ENCODE measurements at regions not wholly inside any gene's neighbourhood (a gene's known extent, or its start where the extent isn't known, plus 50 kb on each side); places are given as distances from the start of the nearest gene placed in this dataset.
"Not testable (repeated sequence)": the region's sequence is repeated elsewhere in the genome, so short reads cannot be mapped to it uniquely, and the experiment has no call there.

GRCh38 chr9:126170286-126170823 lies 156.3 kb upstream of the MVB12B start:
- no peak for DNase-seq (ENCODE audit: low read depth)

GRCh38 chr9:126171641-126172040 lies 155.0 kb upstream of the MVB12B start:
- DNase-seq (ENCODE audit: low read depth) = no peak

GRCh38 chr9:126173401-126173800 lies 153.2 kb upstream of the MVB12B start:
- DNase-seq (ENCODE audit: low read depth) = no peak

- no peak for DNase-seq (ENCODE audit: low read depth)
Observed at GRCh38 chr9:126173929-126174328, 152.7 kb upstream of the MVB12B start.

GRCh38 chr9:126183266-126183665 lies 143.4 kb upstream of the MVB12B start:
- no peak for DNase-seq (ENCODE audit: low read depth)

GRCh38 chr9:126190994-126191393 lies 135.6 kb upstream of the MVB12B start:
- not testable (repeated sequence) for DNase-seq (ENCODE audit: low read depth)

- DNase-seq (ENCODE audit: low read depth) = no peak
Observed at GRCh38 chr9:126198854-126199253, 127.8 kb upstream of the MVB12B start.

GRCh38 chr9:126203313-126203712 lies 123.3 kb upstream of the MVB12B start:
- DNase-seq (ENCODE audit: low read depth) = no peak

GRCh38 chr9:126204197-126204596 lies 122.4 kb upstream of the MVB12B start:
- no peak for DNase-seq (ENCODE audit: low read depth)

GRCh38 chr9:126204708-126205225 lies 121.9 kb upstream of the MVB12B start:
- DNase-seq (ENCODE audit: low read depth) = no peak

- DNase-seq (ENCODE audit: low read depth) = no peak
Observed at GRCh38 chr9:126205265-126205664, 121.4 kb upstream of the MVB12B start.

GRCh38 chr9:126205845-126206498 lies 120.7 kb upstream of the MVB12B start:
- DNase-seq (ENCODE audit: low read depth) = no peak

- no peak for DNase-seq (ENCODE audit: low read depth)
Observed at GRCh38 chr9:126207256-126207655, 119.4 kb upstream of the MVB12B start.

GRCh38 chr9:126208216-126208758 lies 118.3 kb upstream of the MVB12B start:
- no peak for DNase-seq (ENCODE audit: low read depth)

GRCh38 chr9:126211441-126212074 lies 115.1 kb upstream of the MVB12B start:
- DNase-seq (ENCODE audit: low read depth) = no peak

GRCh38 chr9:126215486-126215885 lies 111.1 kb upstream of the MVB12B start:
- DNase-seq (ENCODE audit: low read depth) = no peak

GRCh38 chr9:126216826-126217225 lies 109.8 kb upstream of the MVB12B start:
- DNase-seq (ENCODE audit: low read depth) = no peak

GRCh38 chr9:126217250-126217653 lies 109.4 kb upstream of the MVB12B start:
- DNase-seq (ENCODE audit: low read depth) = no peak

- DNase-seq (ENCODE audit: low read depth) = no peak
Observed at GRCh38 chr9:126217797-126218196, 108.8 kb upstream of the MVB12B start.

- DNase-seq (ENCODE audit: low read depth) = no peak
Observed at GRCh38 chr9:126218359-126219125, 108.1 kb upstream of the MVB12B start.

- no peak for DNase-seq (ENCODE audit: low read depth)
Observed at GRCh38 chr9:126219166-126219565, 107.5 kb upstream of the MVB12B start.

- no peak for DNase-seq (ENCODE audit: low read depth)
Observed at GRCh38 chr9:126219648-126220063, 107.0 kb upstream of the MVB12B start.
